Glutamatergic neuron (in vitro differentiated cells): ENCODE measurements at regions not wholly inside any gene's neighbourhood (a gene's known extent, or its start where the extent isn't known, plus 50 kb on each side); places are given as distances from the start of the nearest gene placed in this dataset.

Experiments used
- DNase-seq: peaks from one replicate; pipeline ENCODE4 v3.0.0; 2022
- H3K27ac Mint-ChIP-seq: one replicate; pipeline ENCODE4 v1.8.0; 2020; ENCODE audit warnings: mild to moderate bottlenecking, mixed read lengths, inconsistent platforms; ENCODE audit not compliant: unreplicated experiment
- H3K27me3 Mint-ChIP-seq: one replicate; pipeline ENCODE4 v1.8.0; 2020; ENCODE audit warnings: mild to moderate bottlenecking, moderate library complexity, mixed read lengths, inconsistent platforms; ENCODE audit not compliant: unreplicated experiment
- H3K36me3 Mint-ChIP-seq: one replicate; pipeline ENCODE4 v1.8.0; 2020; ENCODE audit warnings: mild to moderate bottlenecking, mixed read lengths, inconsistent platforms; ENCODE audit not compliant: unreplicated experiment
- H3K4me1 Mint-ChIP-seq: one replicate; pipeline ENCODE4 v1.8.0; 2020; ENCODE audit warnings: mild to moderate bottlenecking, low read depth, mixed read lengths, inconsistent platforms; ENCODE audit not compliant: unreplicated experiment
- H3K4me3 Mint-ChIP-seq: one replicate; pipeline ENCODE4 v1.8.0; 2020; ENCODE audit warnings: mild to moderate bottlenecking, mixed read lengths, inconsistent platforms; ENCODE audit not compliant: unreplicated experiment
- H3K9me3 Mint-ChIP-seq: one replicate; pipeline ENCODE4 v1.8.0; 2020; ENCODE audit warnings: mild to moderate bottlenecking, moderate library complexity, mixed read lengths, inconsistent platforms; ENCODE audit not compliant: unreplicated experiment
- TF ChIP-seq, protein P1 (sequence below): fragments of 200-600 bp; sonication (generic); IDR thresholded peaks from one replicate; pipeline ENCODE4 v1.5.0; 2021; ENCODE audit not compliant: partially characterized antibody, unreplicated experiment

DNA sequence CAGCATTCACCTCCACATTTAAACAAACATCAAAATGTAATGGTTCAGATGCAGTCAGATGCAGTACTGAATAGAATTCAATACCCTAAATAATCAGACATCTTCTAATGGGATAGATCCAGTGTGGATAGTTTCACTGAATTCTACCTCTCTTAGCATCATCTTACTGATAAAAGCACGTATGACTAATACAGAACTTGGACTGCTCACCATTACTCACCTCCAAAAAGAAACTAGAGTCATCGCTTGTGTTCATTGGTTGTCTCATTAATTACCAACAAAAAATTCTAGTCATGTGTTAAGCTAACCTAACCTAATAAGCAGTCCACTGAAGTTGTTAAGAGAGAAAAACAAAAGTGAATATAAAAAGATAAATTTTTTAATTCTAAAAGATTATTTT lies 165.9 kb upstream of the IRAK1BP1 start:
- Mint-ChIP-seq H3K27ac (no peak overlapping the region), H3K4me1 (no peaks in the 10 kb centered on the region), H3K4me3 (no peak overlapping the region), H3K27me3 (peaks cover 2% of the 10 kb centered on the region), H3K9me3 (no peaks in the 10 kb centered on the region), H3K36me3 (no peaks in the 10 kb centered on the region)
- no peak for DNase-seq
- TF ChIP-seq, protein P1, sequence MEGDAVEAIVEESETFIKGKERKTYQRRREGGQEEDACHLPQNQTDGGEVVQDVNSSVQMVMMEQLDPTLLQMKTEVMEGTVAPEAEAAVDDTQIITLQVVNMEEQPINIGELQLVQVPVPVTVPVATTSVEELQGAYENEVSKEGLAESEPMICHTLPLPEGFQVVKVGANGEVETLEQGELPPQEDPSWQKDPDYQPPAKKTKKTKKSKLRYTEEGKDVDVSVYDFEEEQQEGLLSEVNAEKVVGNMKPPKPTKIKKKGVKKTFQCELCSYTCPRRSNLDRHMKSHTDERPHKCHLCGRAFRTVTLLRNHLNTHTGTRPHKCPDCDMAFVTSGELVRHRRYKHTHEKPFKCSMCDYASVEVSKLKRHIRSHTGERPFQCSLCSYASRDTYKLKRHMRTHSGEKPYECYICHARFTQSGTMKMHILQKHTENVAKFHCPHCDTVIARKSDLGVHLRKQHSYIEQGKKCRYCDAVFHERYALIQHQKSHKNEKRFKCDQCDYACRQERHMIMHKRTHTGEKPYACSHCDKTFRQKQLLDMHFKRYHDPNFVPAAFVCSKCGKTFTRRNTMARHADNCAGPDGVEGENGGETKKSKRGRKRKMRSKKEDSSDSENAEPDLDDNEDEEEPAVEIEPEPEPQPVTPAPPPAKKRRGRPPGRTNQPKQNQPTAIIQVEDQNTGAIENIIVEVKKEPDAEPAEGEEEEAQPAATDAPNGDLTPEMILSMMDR = no peak

DNA sequence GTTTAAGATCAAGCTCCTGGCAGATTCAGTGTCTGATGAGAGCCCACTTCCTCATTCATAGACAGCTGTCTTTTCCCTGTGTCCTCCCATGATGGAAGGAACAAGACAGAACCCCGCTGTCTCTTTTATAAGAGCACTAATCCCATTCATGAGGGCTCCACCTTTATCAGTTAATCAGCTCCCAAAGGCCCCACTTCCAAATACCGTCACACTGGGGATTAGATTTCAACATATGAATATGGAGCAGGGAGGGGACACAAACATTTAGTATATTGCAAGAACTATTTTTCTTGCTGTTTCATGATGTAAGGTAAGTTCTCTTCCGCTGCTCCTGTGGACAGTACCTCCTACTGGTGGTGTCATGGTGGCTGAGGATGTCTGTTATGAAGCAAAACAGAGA lies 158.3 kb upstream of the IRAK1BP1 start:
- no peak overlapping the region for H3K27ac Mint-ChIP-seq
- DNase-seq = no peak
- TF ChIP-seq, protein P1 = no peak
- no peaks in the 10 kb centered on the region for H3K9me3 Mint-ChIP-seq
- no peaks in the 10 kb centered on the region for H3K4me1 Mint-ChIP-seq
- no peaks in the 10 kb centered on the region for H3K27me3 Mint-ChIP-seq
- H3K4me3 Mint-ChIP-seq = no peak overlapping the region
- H3K36me3 Mint-ChIP-seq = no peaks in the 10 kb centered on the region

DNA sequence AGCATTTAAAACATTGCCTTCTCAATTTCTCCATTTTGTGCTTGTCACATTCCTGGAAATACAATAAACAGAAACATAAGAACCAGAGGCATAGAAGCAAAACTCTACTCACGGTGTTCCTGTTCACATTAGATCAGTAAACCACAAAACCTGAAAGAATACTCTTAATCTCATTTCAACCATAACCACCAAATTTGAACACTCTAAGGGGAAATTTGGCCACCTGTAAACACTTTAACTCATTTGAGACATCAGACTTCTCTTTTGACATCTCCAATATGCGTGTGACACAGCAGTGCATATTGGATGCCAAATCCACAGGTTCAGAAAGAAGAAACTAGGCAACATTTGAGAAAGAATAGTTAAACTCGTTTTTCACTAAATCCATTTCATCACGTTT lies 153.8 kb upstream of the IRAK1BP1 start:
- Mint-ChIP-seq H3K4me3 (no peak overlapping the region), H3K27me3 (no peaks in the 10 kb centered on the region), H3K27ac (no peak overlapping the region), H3K4me1 (no peaks in the 10 kb centered on the region), H3K36me3 (no peaks in the 10 kb centered on the region), H3K9me3 (no peaks in the 10 kb centered on the region)
- DNase-seq = no peak
- TF ChIP-seq, protein P1 = no peak

GRCh38 chr6:78744144-78744543 lies 123.2 kb upstream of the IRAK1BP1 start:
- TF ChIP-seq, protein P1 = no peak

GRCh38 chr6:78746457-78746856 lies 120.9 kb upstream of the IRAK1BP1 start:
- no peaks in the 10 kb centered on the region for H3K36me3 Mint-ChIP-seq
- TF ChIP-seq, protein P1 = no peak
- peaks cover 10% of the 10 kb centered on the region for H3K9me3 Mint-ChIP-seq

More at GRCh38 chr6:78744144-78744543, 123.2 kb upstream of the IRAK1BP1 start:
- DNase-seq = no peak
- Mint-ChIP-seq H3K27me3 (peaks cover 2% of the 10 kb centered on the region), H3K9me3 (peaks cover 10% of the 10 kb centered on the region), H3K27ac (no peak overlapping the region), H3K36me3 (no peaks in the 10 kb centered on the region), H3K4me3 (no peak overlapping the region), H3K4me1 (no peaks in the 10 kb centered on the region)

More at GRCh38 chr6:78746457-78746856, 120.9 kb upstream of the IRAK1BP1 start:
- Mint-ChIP-seq H3K4me3 (no peak overlapping the region), H3K4me1 (no peaks in the 10 kb centered on the region), H3K27me3 (peaks cover 2% of the 10 kb centered on the region), H3K27ac (no peak overlapping the region)
- no peak for DNase-seq
